H9 (cell line): ENCODE measurements at regions not wholly inside any gene's neighbourhood (a gene's known extent, or its start where the extent isn't known, plus 50 kb on each side); places are given as distances from the start of the nearest gene placed in this dataset.

Source experiments
- DNase-seq: peaks from one replicate; pipeline ENCODE4 v3.0.0-alpha.2; 2017
- H2AFZ ChIP-seq: one replicate; pipeline ENCODE4 v1.6.1; 2013; ENCODE audit warnings: mild to moderate bottlenecking, low read length, control low read depth, moderate library complexity
- H2AK5ac ChIP-seq: 2 replicates; pipeline ENCODE4 v1.6.1; 2013; ENCODE audit warnings: low read length, control low read depth, mixed read lengths; ENCODE audit not compliant: insufficient read length
- H2BK120ac ChIP-seq: one replicate; pipeline ENCODE4 v1.6.1; 2013; ENCODE audit warnings: low read depth, mild to moderate bottlenecking, low read length, control low read depth, inconsistent platforms; ENCODE audit not compliant: poor library complexity, severe bottlenecking
- H2BK12ac ChIP-seq: 2 replicates; pipeline ENCODE4 v1.6.1; 2013; ENCODE audit warnings: low read length, control low read depth, mixed read lengths, low read depth; ENCODE audit not compliant: insufficient read length
- H2BK15ac ChIP-seq: 2 replicates; pipeline ENCODE4 v1.6.1; 2013; ENCODE audit warnings: low read depth, low read length, control low read depth
- H2BK20ac ChIP-seq: one replicate; pipeline ENCODE4 v1.6.1; 2013; ENCODE audit warnings: low read depth, mild to moderate bottlenecking, low read length, control low read depth, inconsistent platforms; ENCODE audit not compliant: poor library complexity, severe bottlenecking
- H2BK5ac ChIP-seq: 2 replicates; pipeline ENCODE4 v1.6.1; 2013; ENCODE audit warnings: low read length, control low read depth, mixed read lengths; ENCODE audit not compliant: insufficient read length
- H3K14ac ChIP-seq: 2 replicates; pipeline ENCODE4 v1.6.1; 2013; ENCODE audit warnings: low read length, control low read depth; ENCODE audit not compliant: insufficient read depth
- H3K18ac ChIP-seq: 2 replicates; pipeline ENCODE4 v1.6.1; 2013; ENCODE audit warnings: low read depth, mild to moderate bottlenecking, mixed read lengths, low read length, control low read depth; ENCODE audit not compliant: insufficient read length
- H3K23ac ChIP-seq: 2 replicates; pipeline ENCODE4 v1.6.1; 2013; ENCODE audit warnings: low read length, control low read depth, mixed read lengths, low read depth; ENCODE audit not compliant: insufficient read length
- H3K23me2 ChIP-seq: 2 replicates; pipeline ENCODE4 v1.6.1; 2013; ENCODE audit warnings: low read depth, mild to moderate bottlenecking, mixed read lengths, low read length, control low read depth; ENCODE audit not compliant: insufficient read length, poor library complexity, severe bottlenecking
- H3K27ac ChIP-seq: 2 replicates; pipeline ENCODE4 v1.5.1; 2013; ENCODE audit warnings: low read length, control low read depth, mixed read lengths, low read depth; ENCODE audit not compliant: insufficient read length
- H3K27me3 ChIP-seq: 2 replicates; pipeline ENCODE4 v1.6.1; 2013; ENCODE audit warnings: low read length, control low read depth, inconsistent platforms; ENCODE audit not compliant: insufficient read depth
- H3K4ac ChIP-seq: 2 replicates; pipeline ENCODE4 v1.6.1; 2013; ENCODE audit warnings: low read depth, mild to moderate bottlenecking, control low read depth, inconsistent platforms, low read length, moderate library complexity
- H3K4me1 ChIP-seq: 2 replicates; pipeline ENCODE4 v1.6.1; 2013; ENCODE audit warnings: low read length, control low read depth, inconsistent platforms; ENCODE audit not compliant: insufficient read depth
- H3K4me2 ChIP-seq: 2 replicates; pipeline ENCODE4 v1.6.1; 2013; ENCODE audit warnings: low read length, control low read depth, mixed read lengths; ENCODE audit not compliant: insufficient read length, insufficient read depth
- H3K56ac ChIP-seq: 2 replicates; pipeline ENCODE4 v1.6.1; 2013; ENCODE audit warnings: low read depth, mild to moderate bottlenecking, mixed read lengths, low read length, control low read depth; ENCODE audit not compliant: insufficient read length
- H3K79me1 ChIP-seq: 2 replicates; pipeline ENCODE4 v1.6.1; 2013; ENCODE audit warnings: low read depth, mild to moderate bottlenecking, moderate library complexity, low read length, control low read depth, inconsistent platforms; ENCODE audit not compliant: insufficient read depth, poor library complexity, severe bottlenecking
- H3K79me2 ChIP-seq: 2 replicates; pipeline ENCODE4 v1.6.1; 2013; ENCODE audit warnings: low read length, control low read depth, inconsistent platforms; ENCODE audit not compliant: insufficient read depth
- H3K9ac ChIP-seq: 2 replicates; pipeline ENCODE4 v1.6.1; 2013; ENCODE audit warnings: low read length, control low read depth, mixed read lengths; ENCODE audit not compliant: insufficient read length; ENCODE audit errors: extremely low read depth
- H3K9me3 ChIP-seq: one replicate; pipeline ENCODE4 v1.6.1; 2013; ENCODE audit warnings: low read depth, low read length, inconsistent platforms; ENCODE audit not compliant: control insufficient read depth
- H3T11ph ChIP-seq: one replicate; pipeline ENCODE4 v1.6.1; 2013; ENCODE audit warnings: mild to moderate bottlenecking, low read length, control low read depth, inconsistent platforms
- H4K20me1 ChIP-seq: one replicate; pipeline ENCODE4 v1.6.1; 2013; ENCODE audit not compliant: control insufficient read depth, insufficient read length, insufficient read depth
- H4K5ac ChIP-seq: 2 replicates; pipeline ENCODE4 v1.6.1; 2013; ENCODE audit warnings: low read depth, mild to moderate bottlenecking, mixed read lengths, low read length, control low read depth; ENCODE audit not compliant: insufficient read length
- H4K8ac ChIP-seq: replicated peaks from 2 replicates; pipeline ENCODE4 v1.6.1; 2013; ENCODE audit warnings: low read length, control low read depth, mixed read lengths, low read depth; ENCODE audit not compliant: insufficient read length
- H4K91ac ChIP-seq: 2 replicates; pipeline ENCODE4 v1.6.1; 2013; ENCODE audit warnings: low read depth, mild to moderate bottlenecking, moderate library complexity, mixed read lengths, low read length, control low read depth; ENCODE audit not compliant: insufficient read length
- H3K27ac Mint-ChIP-seq, 3 experiments: 2 replicates in 2 of 3; 3 replicates in 1 of 3; pipeline ENCODE4 v1.8.0; 2020 to 2021; ENCODE audit warnings: mixed read lengths in 3 of 3, mild to moderate bottlenecking in 1 of 3, moderate library complexity in 1 of 3
- H3K27me3 Mint-ChIP-seq: 2 replicates; pipeline ENCODE4 v1.8.0; 2021; ENCODE audit warnings: low read depth, mild to moderate bottlenecking, moderate library complexity, mixed read lengths
- H3K36me3 Mint-ChIP-seq, 3 experiments: 2 replicates in 2 of 3; 3 replicates in 1 of 3; pipeline ENCODE4 v1.8.0; 2020 to 2021; ENCODE audit warnings: low read depth in 3 of 3, mixed read lengths in 3 of 3; ENCODE audit not compliant: insufficient read depth in 1 of 3
- H3K4me1 Mint-ChIP-seq, 2 experiments: 2 replicates each; pipeline ENCODE4 v1.8.0; 2020; ENCODE audit warnings: mixed read lengths in 2 of 2
- H3K4me3 Mint-ChIP-seq, 2 experiments: 2 replicates in 1 of 2; 3 replicates in 1 of 2; pipeline ENCODE4 v1.8.0; 2020 to 2021; ENCODE audit warnings: mild to moderate bottlenecking in 2 of 2, mixed read lengths in 2 of 2, moderate library complexity in 1 of 2
- H3K9me3 Mint-ChIP-seq, 2 experiments: 2 replicates in 1 of 2; 3 replicates in 1 of 2; pipeline ENCODE4 v1.8.0; 2020; ENCODE audit warnings: mild to moderate bottlenecking in 2 of 2, mixed read lengths in 2 of 2, moderate library complexity in 1 of 2
- TF ChIP-seq, protein P1 (sequence below): fragments of 200-600 bp; sonication (generic); conservative IDR thresholded peaks from 3 replicates; pipeline ENCODE4 v1.8.0; 2021; ENCODE audit warnings: antibody characterized with exemption, mild to moderate bottlenecking

DNA sequence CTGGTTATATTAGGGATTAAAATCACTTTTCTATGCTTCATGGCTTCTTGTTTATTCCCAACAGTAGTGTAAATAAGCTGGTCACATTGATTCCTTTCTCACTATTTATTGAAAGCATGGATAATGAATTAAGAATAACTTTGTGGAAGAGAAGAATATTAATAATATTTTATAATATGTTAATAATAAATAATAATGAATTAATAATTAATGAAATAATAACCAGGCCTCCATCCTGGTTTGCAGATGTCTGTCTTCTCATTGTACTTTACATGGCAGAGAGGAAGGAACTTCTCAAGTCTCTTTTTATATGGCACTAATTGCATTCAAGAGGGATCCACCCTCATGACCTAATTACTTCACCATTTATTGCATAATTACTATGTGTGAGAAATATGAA, 473.5 kb downstream of the PTPRC start:
- no peak overlapping the region for H3K56ac ChIP-seq
- H3T11ph ChIP-seq = no peak overlapping the region
- H4K8ac ChIP-seq = no peak overlapping the region
- H2BK5ac ChIP-seq = no peak overlapping the region
- H2BK15ac ChIP-seq = no peak overlapping the region
- H4K5ac ChIP-seq = no peak overlapping the region
- H3K4me1 Mint-ChIP-seq = peaks cover 8 to 9% of the 10 kb centered on the region in 2 experiments
- H2AFZ ChIP-seq = no peak overlapping the region
- H2BK120ac ChIP-seq = no peak overlapping the region
- H3K23me2 ChIP-seq = no peaks in the 10 kb centered on the region
- H2BK20ac ChIP-seq = no peak overlapping the region
- no peak overlapping the region for H3K4me3 Mint-ChIP-seq
- H3K23ac ChIP-seq = no peak overlapping the region
- no peaks in the 10 kb centered on the region for H3K27me3 Mint-ChIP-seq
- no peak overlapping the region for H3K4ac ChIP-seq
- no peaks in the 10 kb centered on the region for H4K20me1 ChIP-seq
- H3K9ac ChIP-seq = no peak overlapping the region
- no peak overlapping the region for H2BK12ac ChIP-seq
- no peak overlapping the region for H3K4me2 ChIP-seq
- no peak overlapping the region for H2AK5ac ChIP-seq
- H3K79me2 ChIP-seq = no peaks in the 10 kb centered on the region
- no peak overlapping the region for H3K18ac ChIP-seq
- no peaks in the 10 kb centered on the region for H3K9me3 ChIP-seq
- H3K9me3 Mint-ChIP-seq = peaks cover 0 to 2% of the 10 kb centered on the region in 2 experiments; a peak in 1 of 5 replicates
- H3K14ac ChIP-seq = no peak overlapping the region
- no peak for DNase-seq
- peaks cover 3% of the 10 kb centered on the region; the same call in 1 of the 2 replicates for H3K4me1 ChIP-seq
- no peaks in the 10 kb centered on the region for H3K27me3 ChIP-seq
- no peaks in the 10 kb centered on the region for H3K79me1 ChIP-seq
- H3K36me3 Mint-ChIP-seq = no peaks in the 10 kb centered on the region
- H3K27ac Mint-ChIP-seq = no peak overlapping the region
- TF ChIP-seq, protein P1, sequence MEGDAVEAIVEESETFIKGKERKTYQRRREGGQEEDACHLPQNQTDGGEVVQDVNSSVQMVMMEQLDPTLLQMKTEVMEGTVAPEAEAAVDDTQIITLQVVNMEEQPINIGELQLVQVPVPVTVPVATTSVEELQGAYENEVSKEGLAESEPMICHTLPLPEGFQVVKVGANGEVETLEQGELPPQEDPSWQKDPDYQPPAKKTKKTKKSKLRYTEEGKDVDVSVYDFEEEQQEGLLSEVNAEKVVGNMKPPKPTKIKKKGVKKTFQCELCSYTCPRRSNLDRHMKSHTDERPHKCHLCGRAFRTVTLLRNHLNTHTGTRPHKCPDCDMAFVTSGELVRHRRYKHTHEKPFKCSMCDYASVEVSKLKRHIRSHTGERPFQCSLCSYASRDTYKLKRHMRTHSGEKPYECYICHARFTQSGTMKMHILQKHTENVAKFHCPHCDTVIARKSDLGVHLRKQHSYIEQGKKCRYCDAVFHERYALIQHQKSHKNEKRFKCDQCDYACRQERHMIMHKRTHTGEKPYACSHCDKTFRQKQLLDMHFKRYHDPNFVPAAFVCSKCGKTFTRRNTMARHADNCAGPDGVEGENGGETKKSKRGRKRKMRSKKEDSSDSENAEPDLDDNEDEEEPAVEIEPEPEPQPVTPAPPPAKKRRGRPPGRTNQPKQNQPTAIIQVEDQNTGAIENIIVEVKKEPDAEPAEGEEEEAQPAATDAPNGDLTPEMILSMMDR = no peak
- no peak overlapping the region for H4K91ac ChIP-seq
- H3K27ac ChIP-seq = no peak overlapping the region
